ENCODE measurements at regions not wholly inside any gene's neighbourhood (a gene's known extent, or its start where the extent isn't known, plus 50 kb on each side); places are given as distances from the start of the nearest gene placed in this dataset.

- TF ChIP-seq EZH2 (IDR thresholded peaks at IDR 0.05; ENCODE audit: borderline replicate concordance, low read length): no peak
- TF ChIP-seq, protein P1, sequence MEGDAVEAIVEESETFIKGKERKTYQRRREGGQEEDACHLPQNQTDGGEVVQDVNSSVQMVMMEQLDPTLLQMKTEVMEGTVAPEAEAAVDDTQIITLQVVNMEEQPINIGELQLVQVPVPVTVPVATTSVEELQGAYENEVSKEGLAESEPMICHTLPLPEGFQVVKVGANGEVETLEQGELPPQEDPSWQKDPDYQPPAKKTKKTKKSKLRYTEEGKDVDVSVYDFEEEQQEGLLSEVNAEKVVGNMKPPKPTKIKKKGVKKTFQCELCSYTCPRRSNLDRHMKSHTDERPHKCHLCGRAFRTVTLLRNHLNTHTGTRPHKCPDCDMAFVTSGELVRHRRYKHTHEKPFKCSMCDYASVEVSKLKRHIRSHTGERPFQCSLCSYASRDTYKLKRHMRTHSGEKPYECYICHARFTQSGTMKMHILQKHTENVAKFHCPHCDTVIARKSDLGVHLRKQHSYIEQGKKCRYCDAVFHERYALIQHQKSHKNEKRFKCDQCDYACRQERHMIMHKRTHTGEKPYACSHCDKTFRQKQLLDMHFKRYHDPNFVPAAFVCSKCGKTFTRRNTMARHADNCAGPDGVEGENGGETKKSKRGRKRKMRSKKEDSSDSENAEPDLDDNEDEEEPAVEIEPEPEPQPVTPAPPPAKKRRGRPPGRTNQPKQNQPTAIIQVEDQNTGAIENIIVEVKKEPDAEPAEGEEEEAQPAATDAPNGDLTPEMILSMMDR (conservative IDR thresholded peaks at IDR 0.05 in 1 of 2, IDR thresholded peaks at IDR 0.05 in 1 of 2; ENCODE audit: extremely low read depth in 1 of 2, insufficient read depth in 1 of 2, low read depth in 1 of 2, low read length in 2 of 2): no peak
Observed at GRCh38 chr2:2689306-2689705, 358.2 kb upstream of the MYT1L start.

Data from mammary epithelial cell (primary cell).